Glutamatergic neuron (in vitro differentiated cells): ENCODE measurements at regions not wholly inside any gene's neighbourhood (a gene's known extent, or its start where the extent isn't known, plus 50 kb on each side); places are given as distances from the start of the nearest gene placed in this dataset.

ENCODE experiments used
- DNase-seq: peaks from one replicate; pipeline ENCODE4 v3.0.0; 2022
- H3K27ac Mint-ChIP-seq: one replicate; pipeline ENCODE4 v1.8.0; 2020; ENCODE audit warnings: mild to moderate bottlenecking, mixed read lengths, inconsistent platforms; ENCODE audit not compliant: unreplicated experiment
- H3K27me3 Mint-ChIP-seq: one replicate; pipeline ENCODE4 v1.8.0; 2020; ENCODE audit warnings: mild to moderate bottlenecking, moderate library complexity, mixed read lengths, inconsistent platforms; ENCODE audit not compliant: unreplicated experiment
- H3K36me3 Mint-ChIP-seq: one replicate; pipeline ENCODE4 v1.8.0; 2020; ENCODE audit warnings: mild to moderate bottlenecking, mixed read lengths, inconsistent platforms; ENCODE audit not compliant: unreplicated experiment
- H3K4me1 Mint-ChIP-seq: one replicate; pipeline ENCODE4 v1.8.0; 2020; ENCODE audit warnings: mild to moderate bottlenecking, low read depth, mixed read lengths, inconsistent platforms; ENCODE audit not compliant: unreplicated experiment
- H3K4me3 Mint-ChIP-seq: one replicate; pipeline ENCODE4 v1.8.0; 2020; ENCODE audit warnings: mild to moderate bottlenecking, mixed read lengths, inconsistent platforms; ENCODE audit not compliant: unreplicated experiment
- H3K9me3 Mint-ChIP-seq: one replicate; pipeline ENCODE4 v1.8.0; 2020; ENCODE audit warnings: mild to moderate bottlenecking, moderate library complexity, mixed read lengths, inconsistent platforms; ENCODE audit not compliant: unreplicated experiment
- CTCF ChIP-seq: fragments of 200-600 bp; sonication (generic); IDR thresholded peaks from one replicate; pipeline ENCODE4 v1.5.0; 2021; ENCODE audit not compliant: partially characterized antibody, unreplicated experiment

- no peak overlapping the region for H3K27ac Mint-ChIP-seq
- peaks cover 3% of the 10 kb centered on the region for H3K27me3 Mint-ChIP-seq
- TF ChIP-seq CTCF: no peak
- H3K4me3 Mint-ChIP-seq: no peak overlapping the region
- peaks cover 14% of the 10 kb centered on the region for H3K4me1 Mint-ChIP-seq
- H3K36me3 Mint-ChIP-seq: peaks cover 8% of the 10 kb centered on the region
- DNase-seq: no peak
- H3K9me3 Mint-ChIP-seq: peaks cover 4% of the 10 kb centered on the region
Observed at GRCh38 chr1:229109320-229109761, 161.6 kb upstream of the RAB4A start.

DNA sequence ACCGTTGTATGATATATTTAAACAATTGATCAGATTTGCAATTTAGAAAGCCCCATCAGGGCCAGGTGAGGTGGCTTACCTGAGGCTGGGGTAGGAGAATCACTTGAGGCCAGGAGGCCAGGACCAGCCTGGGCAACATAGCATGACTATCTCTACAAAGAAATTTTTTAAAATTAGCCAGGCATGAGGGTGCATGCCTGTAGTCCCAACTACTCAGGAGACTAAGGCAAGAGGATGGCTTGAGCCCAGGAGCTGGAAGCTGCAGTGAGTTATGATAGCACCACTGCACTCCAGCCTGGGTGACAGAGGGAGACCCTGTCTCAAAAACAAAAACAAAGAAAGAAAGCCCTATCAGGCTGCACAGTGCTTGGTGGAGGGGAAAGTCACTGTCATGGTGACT lies 159.9 kb upstream of the RAB4A start:
- Mint-ChIP-seq H3K4me1 (peaks cover 14% of the 10 kb centered on the region), H3K27ac (no peak overlapping the region), H3K4me3 (no peak overlapping the region), H3K9me3 (peaks cover 4% of the 10 kb centered on the region), H3K36me3 (peaks cover 8% of the 10 kb centered on the region), H3K27me3 (peaks cover 3% of the 10 kb centered on the region)
- TF ChIP-seq CTCF: no peak
- DNase-seq: no peak

DNA sequence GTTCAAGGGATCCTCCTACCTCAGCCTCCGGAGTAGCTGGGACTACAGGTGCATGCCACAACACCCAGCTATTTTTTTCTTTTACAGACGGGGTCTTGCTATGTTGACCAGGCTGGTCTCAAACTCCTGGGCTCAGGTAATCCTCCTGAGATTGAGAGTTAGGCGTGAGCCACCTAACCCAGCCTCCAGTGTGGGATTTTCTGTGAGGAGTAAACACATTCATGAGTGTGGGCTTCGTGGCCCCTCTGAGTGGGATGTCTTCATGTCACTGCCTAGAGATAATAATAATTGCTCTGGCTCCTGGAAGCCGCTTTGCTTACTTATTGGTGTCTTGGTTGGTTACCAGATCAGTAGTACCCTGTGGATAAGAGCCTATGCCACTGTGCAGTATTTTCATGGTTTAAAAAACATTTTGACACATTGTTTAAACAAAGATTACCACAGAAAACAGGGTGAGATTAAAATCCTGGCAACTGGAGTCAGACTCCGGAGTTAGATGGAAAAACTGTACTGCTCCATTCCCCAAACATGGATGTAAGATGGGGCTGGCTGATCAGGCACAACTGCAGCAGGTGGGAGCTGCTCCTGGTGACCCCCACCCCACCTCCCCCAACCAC lies 159.1 kb upstream of the RAB4A start:
- Mint-ChIP-seq H3K4me3 (no peak overlapping the region), H3K27ac (no peak overlapping the region), H3K27me3 (peaks cover 3% of the 10 kb centered on the region), H3K36me3 (peaks cover 8% of the 10 kb centered on the region), H3K9me3 (peaks cover 4% of the 10 kb centered on the region), H3K4me1 (peaks cover 14% of the 10 kb centered on the region)
- TF ChIP-seq CTCF: no peak
- no peak for DNase-seq

GRCh38 chr1:229112832-229113548 lies 157.9 kb upstream of the RAB4A start:
- Mint-ChIP-seq H3K27me3 (peaks cover 3% of the 10 kb centered on the region), H3K4me1 (peaks cover 14% of the 10 kb centered on the region), H3K27ac (no peak overlapping the region), H3K4me3 (no peak overlapping the region), H3K36me3 (peaks cover 8% of the 10 kb centered on the region), H3K9me3 (peaks cover 4% of the 10 kb centered on the region)
- DNase-seq: no peak
- no peak for TF ChIP-seq CTCF

DNA sequence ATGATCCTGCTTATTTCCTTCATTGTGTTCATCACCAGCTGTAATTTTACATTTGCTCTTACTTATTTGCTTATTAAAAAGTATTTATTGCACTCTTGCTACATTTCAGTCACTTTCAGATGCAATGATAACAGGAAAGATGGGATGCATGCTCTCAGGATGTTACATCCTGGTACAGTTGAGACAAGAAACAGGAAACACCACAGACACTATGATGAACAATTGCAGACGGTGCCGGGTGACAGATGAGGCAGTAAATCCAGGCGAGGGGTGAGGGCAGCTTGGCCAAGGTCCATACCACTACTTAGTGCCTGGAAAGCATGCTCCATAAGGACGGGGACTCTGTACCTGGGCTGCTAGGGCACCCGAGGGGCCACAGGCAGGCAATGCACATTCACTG lies 156.6 kb upstream of the RAB4A start:
- peaks cover 8% of the 10 kb centered on the region for H3K36me3 Mint-ChIP-seq
- H3K27me3 Mint-ChIP-seq: peaks cover 3% of the 10 kb centered on the region
- DNase-seq: no peak
- no peak overlapping the region for H3K27ac Mint-ChIP-seq
- H3K4me3 Mint-ChIP-seq: no peak overlapping the region
- no peak for TF ChIP-seq CTCF
- peaks cover 14% of the 10 kb centered on the region for H3K4me1 Mint-ChIP-seq
- peaks cover 4% of the 10 kb centered on the region for H3K9me3 Mint-ChIP-seq
